ENCODE measurements at regions not wholly inside any gene's neighbourhood (a gene's known extent, or its start where the extent isn't known, plus 50 kb on each side); places are given as distances from the start of the nearest gene placed in this dataset.

GRCh38 chr11:69416762-69417698 is 64.4 kb upstream of the LINC01488 start:
- TF ChIP-seq POLR2A (IDR thresholded peaks at IDR 0.05; ENCODE audit: low read length), result no peak
- no peak for TF ChIP-seq GATA1 (IDR thresholded peaks at IDR 0.05; ENCODE audit: low read depth, low read length)
